22Rv1 (cell line): ENCODE measurements at regions not wholly inside any gene's neighbourhood (a gene's known extent, or its start where the extent isn't known, plus 50 kb on each side); places are given as distances from the start of the nearest gene placed in this dataset.

Experiments used
- ZFX ChIP-seq: fragments of 450-650 bp; IDR thresholded peaks from 2 replicates; pipeline ENCODE4 v1.6.1; 2017; ENCODE audit warnings: antibody characterized with exemption, borderline replicate concordance
- TF ChIP-seq, protein P1 (sequence below): fragments of 450-650 bp; IDR thresholded peaks from 2 replicates; pipeline ENCODE4 v1.5.1; 2017; ENCODE audit warnings: mild to moderate bottlenecking

DNA sequence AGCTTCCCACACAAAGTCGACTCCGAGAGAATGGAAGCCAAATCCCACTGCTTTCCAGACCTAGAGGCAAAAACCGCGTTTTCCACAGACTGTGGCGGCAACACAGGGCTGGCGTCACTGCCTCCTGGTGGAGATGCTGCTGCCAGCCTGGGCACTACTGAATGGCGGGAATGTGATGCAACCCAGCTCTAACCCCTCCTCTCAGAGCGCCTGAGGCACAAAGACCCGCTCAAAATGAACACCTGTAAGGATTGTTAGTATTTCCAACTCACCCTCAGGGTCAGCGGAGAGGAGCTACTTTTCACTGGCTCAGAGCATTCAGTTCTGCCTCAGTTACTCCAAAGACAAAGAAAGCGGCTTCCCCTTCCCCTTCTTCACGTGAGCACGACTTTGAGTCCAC lies 548.0 kb upstream of the SALL3 start:
- TF ChIP-seq, protein P1, sequence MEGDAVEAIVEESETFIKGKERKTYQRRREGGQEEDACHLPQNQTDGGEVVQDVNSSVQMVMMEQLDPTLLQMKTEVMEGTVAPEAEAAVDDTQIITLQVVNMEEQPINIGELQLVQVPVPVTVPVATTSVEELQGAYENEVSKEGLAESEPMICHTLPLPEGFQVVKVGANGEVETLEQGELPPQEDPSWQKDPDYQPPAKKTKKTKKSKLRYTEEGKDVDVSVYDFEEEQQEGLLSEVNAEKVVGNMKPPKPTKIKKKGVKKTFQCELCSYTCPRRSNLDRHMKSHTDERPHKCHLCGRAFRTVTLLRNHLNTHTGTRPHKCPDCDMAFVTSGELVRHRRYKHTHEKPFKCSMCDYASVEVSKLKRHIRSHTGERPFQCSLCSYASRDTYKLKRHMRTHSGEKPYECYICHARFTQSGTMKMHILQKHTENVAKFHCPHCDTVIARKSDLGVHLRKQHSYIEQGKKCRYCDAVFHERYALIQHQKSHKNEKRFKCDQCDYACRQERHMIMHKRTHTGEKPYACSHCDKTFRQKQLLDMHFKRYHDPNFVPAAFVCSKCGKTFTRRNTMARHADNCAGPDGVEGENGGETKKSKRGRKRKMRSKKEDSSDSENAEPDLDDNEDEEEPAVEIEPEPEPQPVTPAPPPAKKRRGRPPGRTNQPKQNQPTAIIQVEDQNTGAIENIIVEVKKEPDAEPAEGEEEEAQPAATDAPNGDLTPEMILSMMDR, result no peak
- TF ChIP-seq ZFX, result no peak
